ENCODE measurements at regions not wholly inside any gene's neighbourhood (a gene's known extent, or its start where the extent isn't known, plus 50 kb on each side); places are given as distances from the start of the nearest gene placed in this dataset.

- Histone ChIP-seq H3K27ac (ENCODE audit: low read length) (no peak overlapping the region), H3K79me2 (ENCODE audit: low read length) (no peaks in the 10 kb centered on the region), H3F3A (ENCODE audit: insufficient read depth, low read length) (peaks cover 9% of the 10 kb centered on the region; the same call in 1 of the 2 replicates), H3K9me3 (replicated peaks; ENCODE audit: insufficient read depth, low read length) (no peaks in the 10 kb centered on the region), H3K9ac (ENCODE audit: low read length) (no peak overlapping the region), H2AFZ (ENCODE audit: low read length) (no peak overlapping the region), H3K4me3 (ENCODE audit: low read length) (no peak overlapping the region), H4K20me1 (ENCODE audit: insufficient read depth, low read length) (no peaks in the 10 kb centered on the region), H3K4me1 (ENCODE audit: low read length) (peaks cover 14% of the 10 kb centered on the region), H3K36me3 (replicated peaks; ENCODE audit: insufficient read depth, low read length) (no peaks in the 10 kb centered on the region), H3K9me2 (replicated peaks; ENCODE audit: insufficient read depth, low read length) (no peaks in the 10 kb centered on the region), H3K4me2 (ENCODE audit: low read depth, low read length) (peak overlapping the region; percentile 33), H3K27me3 (replicated peaks; ENCODE audit: insufficient read depth, low read length) (0 out of 2 replicates have a peak, but pooled peaks cover 9% of the 10 kb centered on the region)
- DNase-seq, result peak; percentile 95
- TF ChIP-seq EZH2 (optimal IDR thresholded peaks at IDR 0.05; ENCODE audit: low read depth, low read length) (no peak), CTCF (IDR thresholded peaks at IDR 0.05; ENCODE audit: low read length) (no peak), EZH2phosphoT487 (IDR thresholded peaks at IDR 0.05; ENCODE audit: low read length) (no peak)
Measured at GRCh38 chr1:232457595-232457994, 172.3 kb downstream of the SIPA1L2 start.

DNA sequence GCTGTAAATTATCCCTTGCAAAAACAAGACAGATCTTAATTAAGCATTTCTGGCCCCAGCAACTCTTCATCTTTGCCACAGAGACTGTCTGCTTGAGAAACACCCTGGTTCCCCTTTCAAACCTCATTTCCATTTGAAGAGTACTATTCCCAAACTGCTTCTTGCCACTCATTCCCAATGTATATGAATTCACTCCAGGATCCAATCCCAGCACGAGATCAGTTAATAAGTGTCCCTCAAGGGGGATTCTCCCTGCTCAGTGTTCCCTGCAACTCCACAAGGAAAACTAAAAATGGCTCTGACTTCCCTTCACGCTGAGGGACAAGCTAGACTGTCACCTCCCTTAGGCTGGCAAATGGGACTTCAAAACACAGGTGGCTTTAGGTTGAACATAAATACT is 173.2 kb downstream of the SIPA1L2 start:
- TF ChIP-seq CTCF (IDR thresholded peaks at IDR 0.05; ENCODE audit: low read length) (no peak), EZH2phosphoT487 (IDR thresholded peaks at IDR 0.05; ENCODE audit: low read length) (no peak), EZH2 (optimal IDR thresholded peaks at IDR 0.05; ENCODE audit: low read depth, low read length) (no peak)
- Histone ChIP-seq H3K9me3 (replicated peaks; ENCODE audit: insufficient read depth, low read length) (no peaks in the 10 kb centered on the region), H3K4me2 (ENCODE audit: low read depth, low read length) (no peak overlapping the region), H3K4me1 (ENCODE audit: low read length) (peaks cover 14% of the 10 kb centered on the region), H3K36me3 (replicated peaks; ENCODE audit: insufficient read depth, low read length) (no peaks in the 10 kb centered on the region), H4K20me1 (ENCODE audit: insufficient read depth, low read length) (no peaks in the 10 kb centered on the region), H3F3A (ENCODE audit: insufficient read depth, low read length) (peaks cover 9% of the 10 kb centered on the region; the same call in 1 of the 2 replicates), H3K9ac (ENCODE audit: low read length) (no peak overlapping the region), H3K27ac (ENCODE audit: low read length) (no peak overlapping the region), H3K27me3 (replicated peaks; ENCODE audit: insufficient read depth, low read length) (0 out of 2 replicates have a peak, but pooled peaks cover 9% of the 10 kb centered on the region), H3K79me2 (ENCODE audit: low read length) (no peaks in the 10 kb centered on the region), H3K4me3 (ENCODE audit: low read length) (no peak overlapping the region), H2AFZ (ENCODE audit: low read length) (no peak overlapping the region), H3K9me2 (replicated peaks; ENCODE audit: insufficient read depth, low read length) (no peaks in the 10 kb centered on the region)
- DNase-seq, result no peak

- H3K4me3 ChIP-seq (ENCODE audit: low read length), result no peak overlapping the region
- H3K9me3 ChIP-seq (replicated peaks; ENCODE audit: insufficient read depth, low read length), result no peaks in the 10 kb centered on the region
- H3K27ac ChIP-seq (ENCODE audit: low read length), result no peak overlapping the region
- no peaks in the 10 kb centered on the region for H3K79me2 ChIP-seq (ENCODE audit: low read length)
- peaks cover 9% of the 10 kb centered on the region; the same call in 1 of the 2 replicates for H3F3A ChIP-seq (ENCODE audit: insufficient read depth, low read length)
- no peaks in the 10 kb centered on the region for H4K20me1 ChIP-seq (ENCODE audit: insufficient read depth, low read length)
- no peak overlapping the region for H3K9ac ChIP-seq (ENCODE audit: low read length)
- 0 out of 2 replicates have a peak, but pooled peaks cover 9% of the 10 kb centered on the region for H3K27me3 ChIP-seq (replicated peaks; ENCODE audit: insufficient read depth, low read length)
- no peak for DNase-seq
- H3K9me2 ChIP-seq (replicated peaks; ENCODE audit: insufficient read depth, low read length), result no peaks in the 10 kb centered on the region
- peaks cover 14% of the 10 kb centered on the region for H3K4me1 ChIP-seq (ENCODE audit: low read length)
- no peaks in the 10 kb centered on the region for H3K36me3 ChIP-seq (replicated peaks; ENCODE audit: insufficient read depth, low read length)
- no peak for TF ChIP-seq EZH2phosphoT487 (IDR thresholded peaks at IDR 0.05; ENCODE audit: low read length)
- TF ChIP-seq EZH2 (optimal IDR thresholded peaks at IDR 0.05; ENCODE audit: low read depth, low read length), result no peak
- TF ChIP-seq CTCF (IDR thresholded peaks at IDR 0.05; ENCODE audit: low read length), result no peak
- no peak overlapping the region for H2AFZ ChIP-seq (ENCODE audit: low read length)
- H3K4me2 ChIP-seq (ENCODE audit: low read depth, low read length), result no peak overlapping the region
Measured at GRCh38 chr1:232454227-232454886, 175.6 kb downstream of the SIPA1L2 start.
